ENCODE measurements at regions not wholly inside any gene's neighbourhood (a gene's known extent, or its start where the extent isn't known, plus 50 kb on each side); places are given as distances from the start of the nearest gene placed in this dataset.
"Not testable (repeated sequence)": the region's sequence is repeated elsewhere in the genome, so short reads cannot be mapped to it uniquely, and the experiment has no call there.

DNA sequence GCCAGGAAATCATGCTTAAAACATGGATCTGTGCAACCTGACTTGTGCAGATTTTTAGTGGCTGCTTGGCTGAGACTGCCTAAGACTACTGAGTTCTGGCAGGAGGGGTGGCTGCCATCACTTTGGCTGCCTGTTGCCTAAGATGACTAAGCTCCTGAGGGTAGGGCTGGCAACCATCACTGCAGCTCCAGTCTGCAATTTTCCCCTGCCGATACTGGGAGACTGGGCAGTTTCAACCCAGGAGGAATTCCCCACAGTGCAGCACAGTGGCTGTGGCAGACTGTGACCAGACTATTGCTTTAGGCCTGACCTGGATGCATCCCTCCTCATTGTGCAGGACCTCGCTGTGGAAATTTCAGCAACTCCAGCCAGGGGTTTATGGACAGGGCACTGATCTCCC, 544.9 kb downstream of the ANKRD50 start:
- TF ChIP-seq, protein P1, sequence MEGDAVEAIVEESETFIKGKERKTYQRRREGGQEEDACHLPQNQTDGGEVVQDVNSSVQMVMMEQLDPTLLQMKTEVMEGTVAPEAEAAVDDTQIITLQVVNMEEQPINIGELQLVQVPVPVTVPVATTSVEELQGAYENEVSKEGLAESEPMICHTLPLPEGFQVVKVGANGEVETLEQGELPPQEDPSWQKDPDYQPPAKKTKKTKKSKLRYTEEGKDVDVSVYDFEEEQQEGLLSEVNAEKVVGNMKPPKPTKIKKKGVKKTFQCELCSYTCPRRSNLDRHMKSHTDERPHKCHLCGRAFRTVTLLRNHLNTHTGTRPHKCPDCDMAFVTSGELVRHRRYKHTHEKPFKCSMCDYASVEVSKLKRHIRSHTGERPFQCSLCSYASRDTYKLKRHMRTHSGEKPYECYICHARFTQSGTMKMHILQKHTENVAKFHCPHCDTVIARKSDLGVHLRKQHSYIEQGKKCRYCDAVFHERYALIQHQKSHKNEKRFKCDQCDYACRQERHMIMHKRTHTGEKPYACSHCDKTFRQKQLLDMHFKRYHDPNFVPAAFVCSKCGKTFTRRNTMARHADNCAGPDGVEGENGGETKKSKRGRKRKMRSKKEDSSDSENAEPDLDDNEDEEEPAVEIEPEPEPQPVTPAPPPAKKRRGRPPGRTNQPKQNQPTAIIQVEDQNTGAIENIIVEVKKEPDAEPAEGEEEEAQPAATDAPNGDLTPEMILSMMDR (conservative IDR thresholded peaks at IDR 0.05; ENCODE audit: low read depth, low read length) = no peak
- DNase-seq (ENCODE audit: low read depth) = no peak

DNA sequence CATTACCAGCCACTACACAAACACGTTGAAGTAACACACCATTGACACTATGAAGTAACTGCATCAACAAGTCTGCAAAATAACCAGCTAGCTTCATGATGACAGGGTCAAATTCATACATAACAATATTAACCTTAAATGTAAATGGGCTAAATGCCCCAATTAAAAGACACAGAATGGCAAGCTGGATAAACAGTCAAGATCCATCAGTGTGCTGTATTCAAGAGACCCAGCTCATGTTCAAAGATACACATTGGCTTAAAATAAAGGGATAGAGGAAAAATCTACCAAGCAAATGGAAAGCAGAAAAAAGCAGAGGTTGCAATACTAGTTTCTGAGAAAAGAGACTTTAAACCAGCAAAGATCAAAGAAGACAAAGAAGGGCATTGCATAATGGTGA, 543.0 kb downstream of the ANKRD50 start:
- not testable (repeated sequence) for DNase-seq (ENCODE audit: low read depth)

More for the DNA sequence above, 544.9 kb downstream of the ANKRD50 start:
- no peak overlapping the region for H3K4me3 ChIP-seq (ENCODE audit: low read depth, low read length)

GRCh38 chr4:124173912-124174311, 538.6 kb downstream of the ANKRD50 start:
- H3K4me3 ChIP-seq (ENCODE audit: low read depth, low read length) = no peak overlapping the region
- TF ChIP-seq, protein P1 (conservative IDR thresholded peaks at IDR 0.05; ENCODE audit: low read depth, low read length) = no peak
- DNase-seq (ENCODE audit: low read depth) = no peak

More for the DNA sequence above, 543.0 kb downstream of the ANKRD50 start:
- not testable (repeated sequence) for H3K4me3 ChIP-seq (ENCODE audit: low read depth, low read length)

- no peak overlapping the region for H3K4me3 ChIP-seq (ENCODE audit: low read depth, low read length)
- DNase-seq (ENCODE audit: low read depth) = peak; percentile 49
Observed at GRCh38 chr4:124177647-124178425, 534.7 kb downstream of the ANKRD50 start.

GRCh38 chr4:124178449-124179021, 534.0 kb downstream of the ANKRD50 start:
- no peak overlapping the region for H3K4me3 ChIP-seq (ENCODE audit: low read depth, low read length)
- no peak for DNase-seq (ENCODE audit: low read depth)

More at GRCh38 chr4:124177647-124178425, 534.7 kb downstream of the ANKRD50 start:
- TF ChIP-seq, protein P1 (conservative IDR thresholded peaks at IDR 0.05; ENCODE audit: low read depth, low read length) = no peak

GRCh38 chr4:124179506-124180186, 532.9 kb downstream of the ANKRD50 start:
- H3K4me3 ChIP-seq (ENCODE audit: low read depth, low read length) = no peak overlapping the region
- DNase-seq (ENCODE audit: low read depth) = no peak
- TF ChIP-seq, protein P1 (conservative IDR thresholded peaks at IDR 0.05; ENCODE audit: low read depth, low read length) = no peak

More at GRCh38 chr4:124178449-124179021, 534.0 kb downstream of the ANKRD50 start:
- TF ChIP-seq, protein P1 (conservative IDR thresholded peaks at IDR 0.05; ENCODE audit: low read depth, low read length) = no peak

- TF ChIP-seq, protein P1 (conservative IDR thresholded peaks at IDR 0.05; ENCODE audit: low read depth, low read length) = no peak
- DNase-seq (ENCODE audit: low read depth) = no peak
- no peak overlapping the region for H3K4me3 ChIP-seq (ENCODE audit: low read depth, low read length)
Observed at GRCh38 chr4:124181039-124181438, 531.5 kb downstream of the ANKRD50 start.

All from epithelial cell of proximal tubule (primary cell).